Brain microvascular endothelial cell (primary cell): ENCODE measurements at regions not wholly inside any gene's neighbourhood (a gene's known extent, or its start where the extent isn't known, plus 50 kb on each side); places are given as distances from the start of the nearest gene placed in this dataset.
"Not testable (repeated sequence)": the region's sequence is repeated elsewhere in the genome, so short reads cannot be mapped to it uniquely, and the experiment has no call there.

Experiments used
- DNase-seq: peaks from one replicate; pipeline ENCODE4 v3.0.0-alpha.2; 2020
- H3K27ac ChIP-seq: fragments of 250-450 bp; sonication (Bioruptor Pico); 2 replicates; pipeline ENCODE4 v1.5.1; 2020; ENCODE audit warnings: mild to moderate bottlenecking, moderate library complexity
- H3K27me3 ChIP-seq: fragments of 250-450 bp; sonication (Bioruptor Pico); replicated peaks from 2 replicates; pipeline ENCODE4 v1.5.1; 2020; ENCODE audit warnings: mild to moderate bottlenecking
- H3K36me3 ChIP-seq: fragments of 250-450 bp; sonication (Bioruptor Pico); replicated peaks from 2 replicates; pipeline ENCODE4 v1.5.1; 2020; ENCODE audit warnings: mild to moderate bottlenecking
- H3K4me3 ChIP-seq: 2 replicates; pipeline ENCODE4 v1.5.1; 2011; ENCODE audit warnings: low read depth, mild to moderate bottlenecking, control low read depth, low read length, moderate library complexity
- in situ Hi-C: cut with HindIII; loops from 2 replicates; pipeline ENCODE4 v1.10.0; 2017; ENCODE audit warnings: low sequenced_read_pairs, low pct_ligation_motif_present
- TF ChIP-seq, protein P1 (sequence below): IDR thresholded peaks from 2 replicates; pipeline ENCODE4 v1.5.1; 2011; ENCODE audit warnings: low read depth, mild to moderate bottlenecking, moderate library complexity, low read length, control low read depth, inconsistent platforms; ENCODE audit errors: missing control alignments

DNA sequence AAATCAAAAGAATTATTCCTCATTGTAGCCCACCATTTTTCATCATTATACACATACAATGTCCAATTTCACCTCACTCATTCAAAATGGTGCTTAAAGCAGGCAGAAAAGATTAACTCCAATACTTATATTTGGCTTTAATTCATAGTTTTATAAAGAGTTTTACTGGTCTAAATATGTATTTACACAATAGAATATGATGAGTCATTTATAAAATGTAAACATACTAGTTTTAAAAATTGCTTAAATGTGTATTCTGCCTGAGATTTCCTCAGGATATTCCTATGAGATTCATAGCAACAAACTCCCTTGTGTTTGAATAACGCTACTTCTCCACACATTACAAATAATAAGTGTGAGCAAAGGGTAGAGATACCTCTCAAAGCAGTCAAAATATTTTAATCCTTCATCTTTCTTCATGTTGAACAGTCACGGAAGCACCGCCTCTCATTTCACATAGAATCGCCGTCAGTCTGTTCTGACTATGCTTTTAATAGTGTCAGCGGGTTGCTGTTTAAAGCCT lies 75.7 kb upstream of the GBE1 start:
- in situ Hi-C loops: no loop called here

DNA sequence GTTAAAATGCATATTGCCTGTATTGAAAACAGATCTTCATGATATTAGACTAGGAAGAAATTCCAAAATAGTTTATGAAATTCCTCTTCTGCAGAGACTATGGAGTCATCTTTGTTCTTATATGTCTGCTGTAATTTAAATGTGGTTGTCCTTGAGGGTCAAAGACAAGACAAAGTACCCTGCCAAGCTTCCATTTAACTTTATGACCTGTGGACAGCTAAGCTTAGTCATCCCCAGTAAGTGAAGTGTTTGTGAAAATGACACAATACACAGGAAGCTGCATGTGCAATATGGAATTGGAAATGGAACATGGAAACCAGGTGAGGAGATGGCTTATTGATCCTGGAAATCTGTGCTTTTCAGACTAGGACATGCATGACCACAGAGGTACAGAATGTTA lies 68.5 kb upstream of the GBE1 start:
- TF ChIP-seq, protein P1, sequence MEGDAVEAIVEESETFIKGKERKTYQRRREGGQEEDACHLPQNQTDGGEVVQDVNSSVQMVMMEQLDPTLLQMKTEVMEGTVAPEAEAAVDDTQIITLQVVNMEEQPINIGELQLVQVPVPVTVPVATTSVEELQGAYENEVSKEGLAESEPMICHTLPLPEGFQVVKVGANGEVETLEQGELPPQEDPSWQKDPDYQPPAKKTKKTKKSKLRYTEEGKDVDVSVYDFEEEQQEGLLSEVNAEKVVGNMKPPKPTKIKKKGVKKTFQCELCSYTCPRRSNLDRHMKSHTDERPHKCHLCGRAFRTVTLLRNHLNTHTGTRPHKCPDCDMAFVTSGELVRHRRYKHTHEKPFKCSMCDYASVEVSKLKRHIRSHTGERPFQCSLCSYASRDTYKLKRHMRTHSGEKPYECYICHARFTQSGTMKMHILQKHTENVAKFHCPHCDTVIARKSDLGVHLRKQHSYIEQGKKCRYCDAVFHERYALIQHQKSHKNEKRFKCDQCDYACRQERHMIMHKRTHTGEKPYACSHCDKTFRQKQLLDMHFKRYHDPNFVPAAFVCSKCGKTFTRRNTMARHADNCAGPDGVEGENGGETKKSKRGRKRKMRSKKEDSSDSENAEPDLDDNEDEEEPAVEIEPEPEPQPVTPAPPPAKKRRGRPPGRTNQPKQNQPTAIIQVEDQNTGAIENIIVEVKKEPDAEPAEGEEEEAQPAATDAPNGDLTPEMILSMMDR: no peak
- no peaks in the 10 kb centered on the region for H3K27me3 ChIP-seq
- H3K36me3 ChIP-seq: no peaks in the 10 kb centered on the region
- in situ Hi-C loops: no loop called here
- no peak overlapping the region for H3K4me3 ChIP-seq
- DNase-seq: no peak
- no peak overlapping the region for H3K27ac ChIP-seq

More for the DNA sequence above, 75.7 kb upstream of the GBE1 start:
- no peaks in the 10 kb centered on the region for H3K27me3 ChIP-seq
- no peak overlapping the region for H3K27ac ChIP-seq
- no peak overlapping the region for H3K4me3 ChIP-seq
- TF ChIP-seq, protein P1: no peak
- no peaks in the 10 kb centered on the region for H3K36me3 ChIP-seq
- DNase-seq: no peak

DNA sequence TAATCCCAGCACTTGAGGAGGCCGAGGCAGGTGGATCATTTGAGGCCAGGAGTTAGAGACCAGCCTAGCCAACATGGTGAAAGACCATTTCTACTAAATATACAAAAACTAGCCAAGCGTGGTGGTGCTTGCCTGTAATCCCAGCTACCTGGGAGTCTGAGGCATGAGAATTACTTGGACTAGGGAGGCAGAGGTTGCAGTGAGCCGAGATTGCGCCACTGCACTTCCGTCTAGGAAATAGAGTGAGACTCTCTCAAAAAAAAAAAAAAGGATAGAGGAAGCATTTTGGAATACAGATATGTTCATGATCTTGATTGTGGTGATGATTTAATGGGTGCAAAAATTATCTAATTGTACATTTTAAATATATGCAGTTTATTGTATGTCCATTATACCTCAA lies 67.8 kb upstream of the GBE1 start:
- in situ Hi-C loops, DNase-seq, H3K27me3 ChIP-seq, H3K4me3 ChIP-seq, H3K27ac ChIP-seq, H3K36me3 ChIP-seq: not testable (repeated sequence)

DNA sequence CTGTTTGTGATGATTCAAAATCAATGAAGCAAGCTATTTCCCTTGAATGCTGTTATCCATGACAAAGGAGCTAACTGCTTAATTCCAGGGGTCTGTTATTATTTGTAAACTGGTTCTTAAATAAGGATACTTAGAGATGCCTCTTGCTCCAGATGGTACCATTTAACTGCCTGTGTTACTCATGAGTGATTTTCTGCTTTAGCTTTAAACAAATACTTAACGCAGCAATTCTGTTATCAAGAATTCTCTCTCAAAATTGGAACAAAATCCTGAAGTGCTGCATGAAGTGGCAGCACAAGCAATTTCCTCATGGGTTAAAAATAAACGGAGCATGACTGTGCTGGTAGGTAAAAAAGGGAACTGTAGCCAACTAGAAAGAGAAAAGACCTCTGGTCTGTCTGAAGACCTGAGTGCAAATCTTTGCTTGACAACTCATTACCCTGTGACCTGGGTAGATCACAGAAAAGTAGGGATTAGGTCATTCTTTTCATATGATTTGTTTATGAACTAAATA lies 62.5 kb upstream of the GBE1 start:
- Histone ChIP-seq H3K4me3 (no peak overlapping the region), H3K27me3 (no peaks in the 10 kb centered on the region), H3K27ac (no peak overlapping the region), H3K36me3 (no peaks in the 10 kb centered on the region)
- TF ChIP-seq, protein P1: no peak
- in situ Hi-C loops: no loop called here
- DNase-seq: no peak

DNA sequence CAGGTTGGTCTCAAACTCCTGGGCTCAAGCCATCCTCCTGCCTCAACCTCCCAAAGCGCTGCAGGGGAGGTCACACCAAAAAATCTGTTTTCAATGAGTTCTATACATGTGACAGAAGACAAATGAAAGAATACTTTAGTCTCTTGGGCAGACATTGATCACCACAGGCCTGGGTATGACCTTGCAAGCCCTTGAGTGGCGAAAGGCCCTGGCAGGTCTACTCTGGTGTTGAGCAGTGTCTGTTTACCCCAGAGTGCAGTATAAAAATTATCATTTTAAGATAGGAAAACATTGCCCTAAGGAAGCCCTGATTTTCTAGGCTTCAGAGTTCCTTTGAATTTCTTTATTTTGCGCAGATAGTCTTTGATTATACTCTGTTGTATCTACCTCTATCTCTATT lies 61.6 kb upstream of the GBE1 start:
- H3K27ac ChIP-seq: no peak overlapping the region
- H3K27me3 ChIP-seq: no peaks in the 10 kb centered on the region
- DNase-seq: no peak
- no peak overlapping the region for H3K4me3 ChIP-seq
- TF ChIP-seq, protein P1: no peak
- in situ Hi-C loops: no loop called here
- no peaks in the 10 kb centered on the region for H3K36me3 ChIP-seq

DNA sequence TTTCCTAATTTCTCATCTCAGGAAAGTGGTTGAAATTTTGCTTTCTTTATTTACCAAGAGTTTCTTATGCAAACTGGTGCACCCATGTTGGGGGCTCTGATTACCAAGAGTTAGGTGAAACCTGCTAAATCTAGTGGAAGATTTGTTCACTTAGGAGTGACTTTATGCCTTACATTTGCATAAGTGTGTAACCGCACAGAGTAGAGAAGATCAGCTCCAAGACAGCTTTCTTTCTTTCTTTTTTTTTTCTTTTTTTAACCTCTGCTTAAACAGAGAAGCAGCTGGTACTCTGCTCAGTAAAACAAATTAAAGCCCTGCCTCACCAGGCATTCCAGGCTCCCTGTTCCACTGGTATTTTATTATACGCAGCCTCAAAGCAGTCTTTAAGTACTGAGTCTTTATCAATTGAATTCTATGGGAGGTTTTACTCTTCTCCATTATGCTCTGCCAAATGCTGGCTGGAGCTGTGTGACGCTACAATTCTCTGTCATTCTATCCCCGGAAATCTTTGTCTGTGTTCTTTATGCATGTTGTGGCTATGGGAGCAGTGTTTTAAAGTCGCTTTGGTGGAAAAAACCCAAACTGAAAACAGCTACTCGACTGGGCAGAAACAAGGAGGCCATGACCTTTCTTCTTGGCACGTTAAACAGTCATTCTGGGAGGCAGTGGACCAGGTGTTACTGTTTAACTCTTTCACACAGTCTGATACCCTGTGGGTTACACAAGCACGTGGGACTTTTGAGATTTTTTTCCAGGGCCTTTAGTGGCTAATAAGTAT lies 55.2 kb upstream of the GBE1 start:
- no peak for DNase-seq
- no peaks in the 10 kb centered on the region for H3K36me3 ChIP-seq
- no peak overlapping the region for H3K4me3 ChIP-seq
- TF ChIP-seq, protein P1: no peak
- H3K27me3 ChIP-seq: no peaks in the 10 kb centered on the region
- in situ Hi-C loops: no loop called here
- no peak overlapping the region for H3K27ac ChIP-seq

DNA sequence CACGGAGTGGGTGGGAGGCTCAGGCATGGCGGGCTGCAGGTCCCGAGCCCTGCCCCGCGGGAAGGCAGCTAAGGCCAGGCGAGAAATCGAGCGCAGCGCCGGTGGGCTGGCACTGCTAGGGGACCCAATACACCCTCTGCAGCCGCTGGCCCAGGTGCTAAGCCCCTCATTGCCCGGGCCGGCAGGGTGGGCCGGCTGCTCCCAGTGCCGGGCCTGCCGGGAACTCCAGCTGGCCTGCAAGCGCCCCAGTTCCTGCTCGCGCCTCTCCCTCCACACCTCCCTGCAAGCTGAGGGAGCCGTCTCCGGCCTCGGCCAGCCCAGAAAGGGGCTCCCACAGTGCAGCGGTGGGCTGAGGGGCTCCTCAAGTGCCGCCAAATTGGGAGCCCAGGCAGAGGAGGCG lies 50.7 kb upstream of the GBE1 start:
- DNase-seq, H3K36me3 ChIP-seq, H3K27me3 ChIP-seq, H3K4me3 ChIP-seq, in situ Hi-C loops, H3K27ac ChIP-seq: not testable (repeated sequence)
